Neuronal stem cell (in vitro differentiated cells): ENCODE measurements at regions not wholly inside any gene's neighbourhood (a gene's known extent, or its start where the extent isn't known, plus 50 kb on each side); places are given as distances from the start of the nearest gene placed in this dataset.
A peak's percentile ranks its signal among the peaks of the same experiment; 100 is the strongest.

Source experiments
- DNase-seq: peaks from one replicate; pipeline ENCODE4 v3.0.0-alpha.2; 2013; ENCODE audit warnings: low spot score
- H2AFZ ChIP-seq: one replicate; pipeline ENCODE4 v1.6.1; 2013; ENCODE audit warnings: mild to moderate bottlenecking, low read length, inconsistent platforms
- H2AK5ac ChIP-seq: 2 replicates; pipeline ENCODE4 v1.6.1; 2013; ENCODE audit warnings: low read depth, mild to moderate bottlenecking, inconsistent platforms, low read length, moderate library complexity, mixed read lengths
- H2BK120ac ChIP-seq: 2 replicates; pipeline ENCODE4 v1.6.1; 2013; ENCODE audit warnings: low read depth, mild to moderate bottlenecking, inconsistent platforms, low read length, moderate library complexity, mixed read lengths
- H2BK12ac ChIP-seq: one replicate; pipeline ENCODE4 v1.6.1; 2013; ENCODE audit warnings: low read length, inconsistent platforms
- H2BK15ac ChIP-seq: 2 replicates; pipeline ENCODE4 v1.6.1; 2013; ENCODE audit warnings: mild to moderate bottlenecking, low read length, inconsistent platforms, mixed read lengths
- H2BK5ac ChIP-seq: one replicate; pipeline ENCODE4 v1.6.1; 2013; ENCODE audit warnings: inconsistent platforms, mild to moderate bottlenecking, low read length, moderate library complexity
- H3K14ac ChIP-seq: one replicate; pipeline ENCODE4 v1.6.1; 2013; ENCODE audit warnings: low read length, inconsistent platforms
- H3K18ac ChIP-seq: 2 replicates; pipeline ENCODE4 v1.6.1; 2013; ENCODE audit warnings: low read length, inconsistent platforms
- H3K23ac ChIP-seq: 2 replicates; pipeline ENCODE4 v1.6.1; 2013; ENCODE audit warnings: low read depth, mild to moderate bottlenecking, mixed read lengths, low read length, inconsistent platforms; ENCODE audit not compliant: poor library complexity
- H3K27ac ChIP-seq: replicated peaks from 3 replicates; pipeline ENCODE4 v1.5.1; 2013; ENCODE audit warnings: low read length, inconsistent platforms
- H3K27me3 ChIP-seq, 3 experiments: 2 replicates each; pipeline ENCODE4 v1.6.1; 2013; ENCODE audit warnings: low read length in 3 of 3, mild to moderate bottlenecking in 2 of 3, inconsistent platforms in 1 of 3, low read depth in 1 of 3, mixed read lengths in 1 of 3, moderate library complexity in 1 of 3; ENCODE audit not compliant: control insufficient read depth in 3 of 3, insufficient read depth in 3 of 3
- H3K36me3 ChIP-seq, 2 donors: replicated peaks in 1 of 2; 2 replicates each; pipeline ENCODE4 v1.6.1; 2013; ENCODE audit warnings: low read length in 2 of 2; ENCODE audit not compliant: control insufficient read depth in 2 of 2, insufficient read depth in 2 of 2
- H3K4ac ChIP-seq: 2 replicates; pipeline ENCODE4 v1.6.1; 2013; ENCODE audit warnings: inconsistent platforms, mild to moderate bottlenecking, low read length, moderate library complexity
- H3K4me1 ChIP-seq, 2 donors: 1 replicate in 1 of 2; 2 replicates in 1 of 2; pipeline ENCODE4 v1.6.1; 2013; ENCODE audit warnings: low read length in 2 of 2, low read depth in 1 of 2; ENCODE audit not compliant: control insufficient read depth in 2 of 2, insufficient read depth in 1 of 2
- H3K4me2 ChIP-seq: one replicate; pipeline ENCODE4 v1.6.1; 2013; ENCODE audit warnings: mild to moderate bottlenecking, low read length, inconsistent platforms; ENCODE audit not compliant: insufficient read depth, poor library complexity, severe bottlenecking
- H3K4me3 ChIP-seq, 2 donors: 2 replicates each; pipeline ENCODE4 v1.5.1; 2013; ENCODE audit warnings: low read length in 2 of 2, mild to moderate bottlenecking in 2 of 2, inconsistent platforms in 1 of 2, moderate library complexity in 1 of 2
- H3K79me1 ChIP-seq: one replicate; pipeline ENCODE4 v1.6.1; 2013; ENCODE audit warnings: low read depth, mild to moderate bottlenecking, inconsistent platforms, low read length, moderate library complexity
- H3K9ac ChIP-seq: one replicate; pipeline ENCODE4 v1.6.1; 2013; ENCODE audit warnings: mild to moderate bottlenecking, low read depth, low read length, inconsistent platforms; ENCODE audit not compliant: poor library complexity
- H3K9me3 ChIP-seq, 2 donors: replicated peaks in 1 of 2; 2 replicates each; pipeline versions ENCODE3 to v1.6.1; 2013; ENCODE audit warnings: low read length in 2 of 2, mild to moderate bottlenecking in 2 of 2, inconsistent platforms in 1 of 2, low read depth in 1 of 2, mixed read lengths in 1 of 2, moderate library complexity in 1 of 2; ENCODE audit not compliant: control insufficient read depth in 2 of 2, insufficient read depth in 1 of 2
- H4K8ac ChIP-seq: one replicate; pipeline ENCODE4 v1.6.1; 2013; ENCODE audit warnings: low read depth, mild to moderate bottlenecking, inconsistent platforms, low read length, moderate library complexity
- H4K91ac ChIP-seq: one replicate; pipeline ENCODE4 v1.6.1; 2013; ENCODE audit warnings: low read length, low read depth, mild to moderate bottlenecking, inconsistent platforms; ENCODE audit not compliant: poor library complexity
- WGBS, 2 donors: extraction: QIAGEN DNeasy Blood & Tissue Kit; methylation state at CpG; one replicate each; pipeline ENCODE4 v1.1.7; 2013; ENCODE audit warnings: missing lambda C conversion rate in 2 of 2, mixed read lengths in 1 of 2; ENCODE audit not compliant: insufficient read length in 2 of 2, insufficient replicate concordance in 1 of 2; ENCODE audit errors: extremely low coverage in 2 of 2; 5-methylcytosine and 5-hydroxymethylcytosine counted together

- Histone ChIP-seq H3K9ac (no peak overlapping the region), H2BK5ac (no peak overlapping the region), H2AK5ac (no peak overlapping the region), H3K4me1 (peaks cover 0 to 8% of the 10 kb centered on the region in 2 donors), H3K4me3 (no peak overlapping the region), H2BK120ac (no peak overlapping the region), H4K91ac (no peak overlapping the region), H3K4me2 (no peak overlapping the region), H2BK12ac (no peak overlapping the region), H3K27ac (no peak overlapping the region), H3K27me3 (no peaks in the 10 kb centered on the region), H3K23ac (no peak overlapping the region), H3K14ac (no peak overlapping the region), H3K4ac (no peak overlapping the region), H3K18ac (peak overlapping the region; percentile 45), H2BK15ac (no peak overlapping the region), H4K8ac (no peak overlapping the region), H3K9me3 (no peaks in the 10 kb centered on the region), H3K36me3 (no peaks in the 10 kb centered on the region), H3K79me1 (no peaks in the 10 kb centered on the region), H2AFZ (no peak overlapping the region)
- no CpG with 5 or more reads among the region's 11 CpGs for WGBS, 2 donors
- no peak for DNase-seq
These were observed 117.0 kb upstream of the ALX4 start for GRCh38 chr11:44426958-44427357.

GRCh38 chr11:44427432-44427831, 117.5 kb upstream of the ALX4 start:
- H2AK5ac ChIP-seq = no peak overlapping the region
- H2BK12ac ChIP-seq = no peak overlapping the region
- no CpG with 5 or more reads among the region's 8 CpGs for WGBS, 2 donors
- no peak for DNase-seq
- H3K27me3 ChIP-seq = no peaks in the 10 kb centered on the region
- H4K8ac ChIP-seq = no peak overlapping the region
- H2BK5ac ChIP-seq = no peak overlapping the region
- no peaks in the 10 kb centered on the region for H3K79me1 ChIP-seq
- no peak overlapping the region for H3K4me2 ChIP-seq
- H3K4ac ChIP-seq = no peak overlapping the region
- no peak overlapping the region for H3K18ac ChIP-seq
- H3K14ac ChIP-seq = no peak overlapping the region
- H2BK120ac ChIP-seq = no peak overlapping the region
- no peaks in the 10 kb centered on the region for H3K9me3 ChIP-seq
- H2BK15ac ChIP-seq = no peak overlapping the region
- H3K9ac ChIP-seq = no peak overlapping the region
- no peaks in the 10 kb centered on the region for H3K36me3 ChIP-seq
- H3K4me1 ChIP-seq = peaks cover 0 to 8% of the 10 kb centered on the region in 2 donors
- H2AFZ ChIP-seq = no peak overlapping the region
- no peak overlapping the region for H3K4me3 ChIP-seq
- no peak overlapping the region for H3K27ac ChIP-seq
- no peak overlapping the region for H3K23ac ChIP-seq
- H4K91ac ChIP-seq = no peak overlapping the region

GRCh38 chr11:44430140-44430539, 120.2 kb upstream of the ALX4 start:
- no CpG with 5 or more reads among the region's 3 CpGs for WGBS, 2 donors

GRCh38 chr11:44434191-44434590, 124.3 kb upstream of the ALX4 start:
- no peak overlapping the region for H2BK120ac ChIP-seq
- no CpG with 5 or more reads among the region's 2 CpGs for WGBS, 2 donors

More at GRCh38 chr11:44430140-44430539, 120.2 kb upstream of the ALX4 start:
- Histone ChIP-seq H3K36me3 (no peaks in the 10 kb centered on the region), H3K27me3 (no peaks in the 10 kb centered on the region), H3K79me1 (no peaks in the 10 kb centered on the region), H2BK12ac (no peak overlapping the region), H2BK120ac (no peak overlapping the region), H3K14ac (no peak overlapping the region), H2AK5ac (no peak overlapping the region), H3K27ac (no peak overlapping the region), H3K4ac (no peak overlapping the region), H4K8ac (no peak overlapping the region), H3K18ac (no peak overlapping the region), H3K4me3 (no peak overlapping the region), H2BK5ac (no peak overlapping the region), H3K4me2 (no peak overlapping the region), H4K91ac (no peak overlapping the region), H2BK15ac (no peak overlapping the region), H3K9ac (no peak overlapping the region), H3K4me1 (peaks cover 0 to 8% of the 10 kb centered on the region in 2 donors), H2AFZ (no peak overlapping the region), H3K9me3 (no peaks in the 10 kb centered on the region), H3K23ac (no peak overlapping the region)
- no peak for DNase-seq

More at GRCh38 chr11:44434191-44434590, 124.3 kb upstream of the ALX4 start:
- Histone ChIP-seq H3K27me3 (no peaks in the 10 kb centered on the region), H3K27ac (no peak overlapping the region), H4K8ac (no peak overlapping the region), H3K4me1 (peaks cover 0 to 1% of the 10 kb centered on the region in 2 donors), H3K4ac (no peak overlapping the region), H4K91ac (no peak overlapping the region), H2BK12ac (no peak overlapping the region), H3K9me3 (no peaks in the 10 kb centered on the region), H3K9ac (no peak overlapping the region), H2AFZ (no peak overlapping the region), H3K4me2 (no peak overlapping the region), H3K18ac (no peak overlapping the region), H2BK5ac (no peak overlapping the region), H2AK5ac (no peak overlapping the region), H2BK15ac (no peak overlapping the region), H3K4me3 (no peak overlapping the region), H3K14ac (no peak overlapping the region), H3K79me1 (no peaks in the 10 kb centered on the region), H3K36me3 (no peaks in the 10 kb centered on the region), H3K23ac (no peak overlapping the region)
- no peak for DNase-seq
